HEK293 (cell line): ENCODE measurements at regions not wholly inside any gene's neighbourhood (a gene's known extent, or its start where the extent isn't known, plus 50 kb on each side); places are given as distances from the start of the nearest gene placed in this dataset.

Experiments
- CTCF ChIA-PET: fragments of 350-600 bp; formaldehyde crosslinking; extraction: SDS; loops from one replicate; lab custom pipeline; 2021; ENCODE audit warnings: antibody characterized with exemption; lab: Yijun Ruan, JAX
- POLR2A ChIA-PET: fragments of 300-600 bp; formaldehyde crosslinking; extraction: SDS; loops from one replicate; lab custom pipeline; 2020; ENCODE audit warnings: antibody characterized with exemption, inconsistent platforms; lab: Yijun Ruan, JAX
- H3K27ac ChIP-seq: fragments of 200-500 bp; sonication (Bioruptor generic); 2 replicates; pipeline ENCODE4 v1.5.1; 2014; ENCODE audit warnings: low read depth, low read length, control low read depth, inconsistent platforms; ENCODE audit errors: extremely low read depth
- H3K36me3 ChIP-seq, 2 experiments: fragments of 200-500 bp in 1 of 2; sonication (Bioruptor generic) in 1 of 2; 1 replicate in 1 of 2; 2 replicates in 1 of 2; pipeline ENCODE4 v1.5.1; 2014 to 2017; ENCODE audit warnings: inconsistent platforms in 2 of 2, low read length in 2 of 2; ENCODE audit not compliant: control insufficient read depth in 2 of 2, insufficient read depth in 1 of 2
- H3K4me1 ChIP-seq: fragments of 200-500 bp; sonication (Bioruptor generic); 2 replicates; pipeline ENCODE4 v1.5.1; 2014; ENCODE audit warnings: mild to moderate bottlenecking, low read length, inconsistent platforms; ENCODE audit not compliant: control insufficient read depth, insufficient read depth
- H3K4me3 ChIP-seq: 2 replicates; pipeline ENCODE4 v1.5.1; 2011; ENCODE audit warnings: low read depth, mild to moderate bottlenecking, control low read depth, low read length, moderate library complexity
- H3K9me3 ChIP-seq: fragments of 200-500 bp; sonication (Bioruptor generic); 2 replicates; pipeline ENCODE4 v1.5.1; 2014; ENCODE audit warnings: low read depth, low read length, inconsistent platforms; ENCODE audit not compliant: control insufficient read depth, insufficient read depth
- KLF10 ChIP-seq: fragments of 450-650 bp; IDR thresholded peaks from 2 replicates; pipeline ENCODE4 v1.5.1; 2018; ENCODE audit warnings: missing biosample characterization, mild to moderate bottlenecking, missing genetic modification characterization
- KLF7 ChIP-seq: fragments of 450-650 bp; formaldehyde crosslinking; IDR thresholded peaks from 2 replicates; pipeline ENCODE4 v1.5.1; 2016; ENCODE audit warnings: missing biosample characterization, missing genetic modification characterization, borderline replicate concordance
- MEIS1 ChIP-seq: sonication (generic); formaldehyde crosslinking; IDR thresholded peaks from 2 replicates; pipeline ENCODE4 v1.8.1; 2022; ENCODE audit warnings: missing genetic modification reagents, mild to moderate bottlenecking, borderline replicate concordance
- OSR2 ChIP-seq: fragments of 450-650 bp; formaldehyde crosslinking; IDR thresholded peaks from 2 replicates; pipeline ENCODE4 v1.5.1; 2016; ENCODE audit warnings: missing biosample characterization, missing genetic modification characterization
- YY2 ChIP-seq: fragments of 450-650 bp; formaldehyde crosslinking; IDR thresholded peaks from 2 replicates; pipeline ENCODE4 v1.5.1; 2016; ENCODE audit warnings: missing biosample characterization, missing genetic modification characterization
- ZBTB20 ChIP-seq: fragments of 450-650 bp; formaldehyde crosslinking; IDR thresholded peaks from 2 replicates; pipeline ENCODE4 v1.5.1; 2016; ENCODE audit warnings: missing biosample characterization, missing genetic modification characterization
- ZNF133 ChIP-seq: fragments of 450-650 bp; formaldehyde crosslinking; IDR thresholded peaks from 2 replicates; pipeline ENCODE4 v1.5.1; 2016; ENCODE audit warnings: missing biosample characterization, missing genetic modification characterization
- ZNF202 ChIP-seq: fragments of 450-650 bp; formaldehyde crosslinking; IDR thresholded peaks from 2 replicates; pipeline ENCODE4 v1.5.1; 2016; ENCODE audit warnings: missing biosample characterization, missing genetic modification characterization, borderline replicate concordance
- ZNF239 ChIP-seq: fragments of 450-650 bp; formaldehyde crosslinking; IDR thresholded peaks from 2 replicates; pipeline ENCODE4 v1.5.1; 2016; ENCODE audit warnings: missing biosample characterization, missing genetic modification characterization
- ZNF248 ChIP-seq: fragments of 450-650 bp; formaldehyde crosslinking; IDR thresholded peaks from 2 replicates; pipeline ENCODE4 v1.5.1; 2017; ENCODE audit warnings: missing biosample characterization, missing genetic modification characterization
- ZNF350 ChIP-seq: fragments of 450-650 bp; formaldehyde crosslinking; IDR thresholded peaks from 2 replicates; pipeline ENCODE4 v1.5.0; 2017; ENCODE audit warnings: missing biosample characterization, mild to moderate bottlenecking, missing genetic modification characterization
- ZNF510 ChIP-seq: fragments of 450-650 bp; formaldehyde crosslinking; IDR thresholded peaks from 2 replicates; pipeline ENCODE4 v1.5.1; 2018; ENCODE audit warnings: mild to moderate bottlenecking, missing genetic modification characterization, missing biosample characterization; ENCODE audit not compliant: insufficient replicate concordance
- ZNF514 ChIP-seq: fragments of 450-650 bp; formaldehyde crosslinking; IDR thresholded peaks from 2 replicates; pipeline ENCODE4 v1.5.1; 2016; ENCODE audit warnings: missing biosample characterization, missing genetic modification characterization
- ZNF521 ChIP-seq: fragments of 450-650 bp; formaldehyde crosslinking; IDR thresholded peaks from 2 replicates; pipeline ENCODE4 v1.5.1; 2017; ENCODE audit warnings: missing biosample characterization, mild to moderate bottlenecking, missing genetic modification characterization
- ZNF529 ChIP-seq: fragments of 450-650 bp; formaldehyde crosslinking; IDR thresholded peaks from 2 replicates; pipeline ENCODE4 v1.5.1; 2017; ENCODE audit warnings: missing genetic modification characterization, missing biosample characterization; ENCODE audit not compliant: insufficient replicate concordance
- ZNF600 ChIP-seq: fragments of 450-650 bp; formaldehyde crosslinking; IDR thresholded peaks from 2 replicates; pipeline ENCODE4 v1.5.1; 2016; ENCODE audit warnings: missing biosample characterization, missing genetic modification characterization
- ZNF837 ChIP-seq: fragments of 450-650 bp; formaldehyde crosslinking; IDR thresholded peaks from 2 replicates; pipeline ENCODE4 v1.5.1; 2016; ENCODE audit warnings: missing biosample characterization, missing genetic modification characterization
- TF ChIP-seq, protein P1 (sequence below): fragments of 450-650 bp; formaldehyde crosslinking; IDR thresholded peaks from 2 replicates; pipeline ENCODE4 v1.5.1; 2016; ENCODE audit warnings: missing biosample characterization, missing genetic modification characterization
- TF ChIP-seq, protein P2 (sequence below): fragments of 450-650 bp; formaldehyde crosslinking; IDR thresholded peaks from 2 replicates; pipeline ENCODE4 v1.5.1; 2016; ENCODE audit warnings: missing biosample characterization, missing genetic modification characterization
- TF ChIP-seq, protein P3 (sequence below): fragments of 450-650 bp; formaldehyde crosslinking; IDR thresholded peaks from 2 replicates; pipeline ENCODE4 v1.5.1; 2016; ENCODE audit warnings: missing biosample characterization, missing genetic modification characterization
- TF ChIP-seq, protein P4 (sequence below): fragments of 450-650 bp; formaldehyde crosslinking; IDR thresholded peaks from 2 replicates; pipeline ENCODE4 v1.5.1; 2016; ENCODE audit warnings: missing biosample characterization, missing genetic modification characterization, borderline replicate concordance
- TF ChIP-seq, protein P5 (sequence below): fragments of 450-650 bp; formaldehyde crosslinking; IDR thresholded peaks from 2 replicates; pipeline ENCODE4 v1.5.1; 2016; ENCODE audit warnings: missing biosample characterization, missing genetic modification characterization
- TF ChIP-seq, protein P6 (sequence below): sonication (generic); formaldehyde crosslinking; IDR thresholded peaks from 2 replicates; pipeline ENCODE4 v1.8.1; 2022; ENCODE audit warnings: mild to moderate bottlenecking, moderate library complexity, missing genetic modification reagents

DNA sequence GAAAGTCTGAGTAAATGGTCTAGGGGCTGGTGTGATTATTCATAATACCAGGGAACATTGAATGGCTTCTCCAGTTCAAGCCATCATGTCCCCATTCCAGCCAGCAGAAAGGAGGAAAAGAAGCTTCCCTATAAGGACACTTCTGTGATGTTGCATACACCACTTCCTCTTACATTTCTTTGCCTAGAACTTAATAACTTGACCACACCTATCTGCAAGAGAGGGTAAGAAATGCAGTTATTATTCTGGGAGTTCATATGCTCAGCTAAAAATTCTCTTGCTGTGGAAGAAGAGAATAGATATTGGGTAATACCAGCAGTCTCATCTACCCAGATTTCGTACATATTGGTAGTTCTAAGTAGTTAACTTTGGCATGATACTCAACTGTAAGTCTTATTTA, 166.1 kb downstream of the SLC28A3 start (continued):
- TF ChIP-seq, protein P1, sequence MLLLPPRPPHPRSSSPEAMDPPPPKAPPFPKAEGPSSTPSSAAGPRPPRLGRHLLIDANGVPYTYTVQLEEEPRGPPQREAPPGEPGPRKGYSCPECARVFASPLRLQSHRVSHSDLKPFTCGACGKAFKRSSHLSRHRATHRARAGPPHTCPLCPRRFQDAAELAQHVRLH (tag by site-specific recombination), result no peak
- TF ChIP-seq, protein P2, sequence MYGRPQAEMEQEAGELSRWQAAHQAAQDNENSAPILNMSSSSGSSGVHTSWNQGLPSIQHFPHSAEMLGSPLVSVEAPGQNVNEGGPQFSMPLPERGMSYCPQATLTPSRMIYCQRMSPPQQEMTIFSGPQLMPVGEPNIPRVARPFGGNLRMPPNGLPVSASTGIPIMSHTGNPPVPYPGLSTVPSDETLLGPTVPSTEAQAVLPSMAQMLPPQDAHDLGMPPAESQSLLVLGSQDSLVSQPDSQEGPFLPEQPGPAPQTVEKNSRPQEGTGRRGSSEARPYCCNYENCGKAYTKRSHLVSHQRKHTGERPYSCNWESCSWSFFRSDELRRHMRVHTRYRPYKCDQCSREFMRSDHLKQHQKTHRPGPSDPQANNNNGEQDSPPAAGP (tag by site-specific recombination), result no peak
- no peak for TF ChIP-seq ZNF521 (tag by site-specific recombination)

DNA sequence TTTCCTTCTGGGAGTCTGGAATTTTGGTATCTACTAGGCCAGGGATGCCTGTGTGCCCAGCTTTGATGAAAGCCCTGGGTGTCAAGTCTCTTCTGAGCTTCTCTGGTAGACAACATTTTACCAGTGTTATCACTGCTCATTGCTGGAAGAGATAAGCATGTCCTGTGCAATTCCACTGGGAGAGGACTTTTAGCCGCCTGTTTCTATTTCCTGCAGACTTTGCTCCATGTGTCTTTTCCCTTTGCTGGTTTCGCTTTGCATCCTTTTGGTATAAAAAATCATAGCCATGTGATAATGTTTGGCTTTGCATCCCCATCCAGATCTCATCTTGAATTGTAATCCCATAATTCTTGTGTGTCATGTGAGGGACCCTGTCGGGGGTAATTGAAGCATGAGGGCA, 163.2 kb downstream of the SLC28A3 start:
- Histone ChIP-seq H3K9me3 (no peaks in the 10 kb centered on the region), H3K4me1 (0 out of 2 replicates have a peak, but pooled peaks cover 2% of the 10 kb centered on the region), H3K27ac (no peak overlapping the region), H3K4me3 (no peak overlapping the region), H3K36me3 (no peaks in the 10 kb centered on the region)
- ChIA-PET POLR2A (no interaction called here), CTCF (interaction anchor here (0.6 kb wide), 1 partner anchor 14 kb away, joined by 3 read pairs; no protein-coding TSS in a partner anchor)
- no peak for TF ChIP-seq OSR2 (tag by site-specific recombination)
- TF ChIP-seq, protein P3, sequence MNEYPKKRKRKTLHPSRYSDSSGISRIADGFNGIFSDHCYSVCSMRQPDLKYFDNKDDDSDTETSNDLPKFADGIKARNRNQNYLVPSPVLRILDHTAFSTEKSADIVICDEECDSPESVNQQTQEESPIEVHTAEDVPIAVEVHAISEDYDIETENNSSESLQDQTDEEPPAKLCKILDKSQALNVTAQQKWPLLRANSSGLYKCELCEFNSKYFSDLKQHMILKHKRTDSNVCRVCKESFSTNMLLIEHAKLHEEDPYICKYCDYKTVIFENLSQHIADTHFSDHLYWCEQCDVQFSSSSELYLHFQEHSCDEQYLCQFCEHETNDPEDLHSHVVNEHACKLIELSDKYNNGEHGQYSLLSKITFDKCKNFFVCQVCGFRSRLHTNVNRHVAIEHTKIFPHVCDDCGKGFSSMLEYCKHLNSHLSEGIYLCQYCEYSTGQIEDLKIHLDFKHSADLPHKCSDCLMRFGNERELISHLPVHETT (tag by site-specific recombination), result no peak
- TF ChIP-seq ZNF837 (tag by site-specific recombination), result no peak
- TF ChIP-seq ZNF514 (tag by site-specific recombination), result no peak
- no peak for TF ChIP-seq ZNF600 (tag by site-specific recombination)
- TF ChIP-seq KLF7, result no peak
- no peak for TF ChIP-seq ZNF510 (tag by site-specific recombination)
- TF ChIP-seq, protein P4, sequence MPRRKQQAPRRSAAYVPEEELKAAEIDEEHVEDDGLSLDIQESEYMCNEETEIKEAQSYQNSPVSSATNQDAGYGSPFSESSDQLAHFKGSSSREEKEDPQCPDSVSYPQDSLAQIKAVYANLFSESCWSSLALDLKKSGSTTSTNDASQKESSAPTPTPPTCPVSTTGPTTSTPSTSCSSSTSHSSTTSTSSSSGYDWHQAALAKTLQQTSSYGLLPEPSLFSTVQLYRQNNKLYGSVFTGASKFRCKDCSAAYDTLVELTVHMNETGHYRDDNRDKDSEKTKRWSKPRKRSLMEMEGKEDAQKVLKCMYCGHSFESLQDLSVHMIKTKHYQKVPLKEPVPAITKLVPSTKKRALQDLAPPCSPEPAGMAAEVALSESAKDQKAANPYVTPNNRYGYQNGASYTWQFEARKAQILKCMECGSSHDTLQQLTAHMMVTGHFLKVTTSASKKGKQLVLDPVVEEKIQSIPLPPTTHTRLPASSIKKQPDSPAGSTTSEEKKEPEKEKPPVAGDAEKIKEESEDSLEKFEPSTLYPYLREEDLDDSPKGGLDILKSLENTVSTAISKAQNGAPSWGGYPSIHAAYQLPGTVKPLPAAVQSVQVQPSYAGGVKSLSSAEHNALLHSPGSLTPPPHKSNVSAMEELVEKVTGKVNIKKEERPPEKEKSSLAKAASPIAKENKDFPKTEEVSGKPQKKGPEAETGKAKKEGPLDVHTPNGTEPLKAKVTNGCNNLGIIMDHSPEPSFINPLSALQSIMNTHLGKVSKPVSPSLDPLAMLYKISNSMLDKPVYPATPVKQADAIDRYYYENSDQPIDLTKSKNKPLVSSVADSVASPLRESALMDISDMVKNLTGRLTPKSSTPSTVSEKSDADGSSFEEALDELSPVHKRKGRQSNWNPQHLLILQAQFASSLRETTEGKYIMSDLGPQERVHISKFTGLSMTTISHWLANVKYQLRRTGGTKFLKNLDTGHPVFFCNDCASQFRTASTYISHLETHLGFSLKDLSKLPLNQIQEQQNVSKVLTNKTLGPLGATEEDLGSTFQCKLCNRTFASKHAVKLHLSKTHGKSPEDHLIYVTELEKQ, result no peak
- TF ChIP-seq KLF10 (tag by site-specific recombination), result no peak
- no peak for TF ChIP-seq MEIS1 (CRISPR knock-in tag)
- TF ChIP-seq ZNF529 (tag by site-specific recombination), result no peak
- TF ChIP-seq YY2, result no peak
- TF ChIP-seq ZNF202 (tag by site-specific recombination), result no peak
- TF ChIP-seq, protein P5, sequence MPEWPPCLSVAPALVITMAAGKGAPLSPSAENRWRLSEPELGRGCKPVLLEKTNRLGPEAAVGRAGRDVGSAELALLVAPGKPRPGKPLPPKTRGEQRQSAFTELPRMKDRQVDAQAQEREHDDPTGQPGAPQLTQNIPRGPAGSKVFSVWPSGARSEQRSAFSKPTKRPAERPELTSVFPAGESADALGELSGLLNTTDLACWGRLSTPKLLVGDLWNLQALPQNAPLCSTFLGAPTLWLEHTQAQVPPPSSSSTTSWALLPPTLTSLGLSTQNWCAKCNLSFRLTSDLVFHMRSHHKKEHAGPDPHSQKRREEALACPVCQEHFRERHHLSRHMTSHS (tag by site-specific recombination), result no peak

DNA sequence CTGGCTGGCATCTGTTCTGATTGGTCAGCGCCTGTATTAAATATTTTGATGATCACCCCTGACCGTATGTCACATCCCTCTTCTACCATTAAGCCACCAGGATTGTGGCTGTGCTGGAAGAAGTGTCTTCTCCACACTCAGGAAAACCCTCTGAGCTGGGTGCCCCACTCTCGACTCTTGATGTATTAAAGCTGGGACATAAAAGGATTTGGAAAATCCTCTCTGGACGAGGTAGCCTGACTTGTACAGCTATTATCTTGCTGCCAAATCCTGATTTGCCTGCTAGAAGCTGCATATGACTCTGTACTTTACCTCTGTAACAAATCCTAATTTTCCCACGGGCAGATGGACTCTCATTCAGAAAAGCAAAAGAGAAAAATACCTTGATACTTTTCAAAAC, 161.0 kb downstream of the SLC28A3 start:
- no peaks in the 10 kb centered on the region for H3K36me3 ChIP-seq
- ChIA-PET CTCF (no interaction called here), POLR2A (interaction anchor here (0.7 kb wide), 1 partner anchor 258 kb away, joined by 3 read pairs; the partner anchor contains the start of gene KIF27)
- H3K4me3 ChIP-seq, result no peak overlapping the region
- no peak overlapping the region for H3K27ac ChIP-seq
- 0 out of 2 replicates have a peak, but pooled peaks cover 2% of the 10 kb centered on the region for H3K4me1 ChIP-seq
- no peaks in the 10 kb centered on the region for H3K9me3 ChIP-seq
- no peak for TF ChIP-seq ZNF239
- no peak for TF ChIP-seq ZNF350 (tag by site-specific recombination)
- no peak for TF ChIP-seq ZBTB20
- TF ChIP-seq, protein P6, sequence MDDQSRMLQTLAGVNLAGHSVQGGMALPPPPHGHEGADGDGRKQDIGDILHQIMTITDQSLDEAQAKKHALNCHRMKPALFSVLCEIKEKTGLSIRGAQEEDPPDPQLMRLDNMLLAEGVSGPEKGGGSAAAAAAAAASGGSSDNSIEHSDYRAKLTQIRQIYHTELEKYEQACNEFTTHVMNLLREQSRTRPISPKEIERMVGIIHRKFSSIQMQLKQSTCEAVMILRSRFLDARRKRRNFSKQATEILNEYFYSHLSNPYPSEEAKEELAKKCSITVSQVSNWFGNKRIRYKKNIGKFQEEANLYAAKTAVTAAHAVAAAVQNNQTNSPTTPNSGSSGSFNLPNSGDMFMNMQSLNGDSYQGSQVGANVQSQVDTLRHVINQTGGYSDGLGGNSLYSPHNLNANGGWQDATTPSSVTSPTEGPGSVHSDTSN, result no peak
- TF ChIP-seq ZNF133 (tag by site-specific recombination), result no peak
- TF ChIP-seq ZNF248 (tag by site-specific recombination), result no peak
